22Rv1 (cell line): ENCODE measurements at regions not wholly inside any gene's neighbourhood (a gene's known extent, or its start where the extent isn't known, plus 50 kb on each side); places are given as distances from the start of the nearest gene placed in this dataset.
"Not testable (repeated sequence)": the region's sequence is repeated elsewhere in the genome, so short reads cannot be mapped to it uniquely, and the experiment has no call there.

ENCODE experiments used
- H3K27ac ChIP-seq: fragments of 450-650 bp; 2 replicates; pipeline ENCODE4 v1.5.1; 2017
- ZFX ChIP-seq: fragments of 450-650 bp; IDR thresholded peaks from 2 replicates; pipeline ENCODE4 v1.6.1; 2017; ENCODE audit warnings: antibody characterized with exemption, borderline replicate concordance
- TF ChIP-seq, protein P1 (sequence below): fragments of 450-650 bp; IDR thresholded peaks from 2 replicates; pipeline ENCODE4 v1.5.1; 2017; ENCODE audit warnings: mild to moderate bottlenecking

DNA sequence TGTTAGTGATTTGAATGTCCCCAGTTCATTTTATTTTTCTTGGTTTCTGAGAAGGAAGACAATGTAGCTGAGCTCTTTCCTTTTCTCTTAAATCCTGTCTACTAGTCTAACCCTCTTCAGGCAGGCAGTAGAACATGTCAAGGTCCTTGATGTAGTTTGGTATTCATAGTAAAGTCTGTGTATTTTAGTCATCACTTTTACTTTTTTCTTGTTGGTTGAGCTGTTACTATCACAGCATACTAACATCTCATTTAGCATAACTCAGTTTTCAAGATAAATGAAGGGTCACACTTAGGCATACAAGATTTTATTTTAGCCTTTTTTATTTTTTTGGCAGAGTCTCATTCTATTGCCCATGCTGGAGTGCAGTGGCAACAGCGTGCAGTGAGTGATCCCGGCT, 70.5 kb downstream of the KPNA2 start:
- H3K27ac ChIP-seq = no peak overlapping the region
- TF ChIP-seq ZFX = no peak
- TF ChIP-seq, protein P1, sequence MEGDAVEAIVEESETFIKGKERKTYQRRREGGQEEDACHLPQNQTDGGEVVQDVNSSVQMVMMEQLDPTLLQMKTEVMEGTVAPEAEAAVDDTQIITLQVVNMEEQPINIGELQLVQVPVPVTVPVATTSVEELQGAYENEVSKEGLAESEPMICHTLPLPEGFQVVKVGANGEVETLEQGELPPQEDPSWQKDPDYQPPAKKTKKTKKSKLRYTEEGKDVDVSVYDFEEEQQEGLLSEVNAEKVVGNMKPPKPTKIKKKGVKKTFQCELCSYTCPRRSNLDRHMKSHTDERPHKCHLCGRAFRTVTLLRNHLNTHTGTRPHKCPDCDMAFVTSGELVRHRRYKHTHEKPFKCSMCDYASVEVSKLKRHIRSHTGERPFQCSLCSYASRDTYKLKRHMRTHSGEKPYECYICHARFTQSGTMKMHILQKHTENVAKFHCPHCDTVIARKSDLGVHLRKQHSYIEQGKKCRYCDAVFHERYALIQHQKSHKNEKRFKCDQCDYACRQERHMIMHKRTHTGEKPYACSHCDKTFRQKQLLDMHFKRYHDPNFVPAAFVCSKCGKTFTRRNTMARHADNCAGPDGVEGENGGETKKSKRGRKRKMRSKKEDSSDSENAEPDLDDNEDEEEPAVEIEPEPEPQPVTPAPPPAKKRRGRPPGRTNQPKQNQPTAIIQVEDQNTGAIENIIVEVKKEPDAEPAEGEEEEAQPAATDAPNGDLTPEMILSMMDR = no peak

DNA sequence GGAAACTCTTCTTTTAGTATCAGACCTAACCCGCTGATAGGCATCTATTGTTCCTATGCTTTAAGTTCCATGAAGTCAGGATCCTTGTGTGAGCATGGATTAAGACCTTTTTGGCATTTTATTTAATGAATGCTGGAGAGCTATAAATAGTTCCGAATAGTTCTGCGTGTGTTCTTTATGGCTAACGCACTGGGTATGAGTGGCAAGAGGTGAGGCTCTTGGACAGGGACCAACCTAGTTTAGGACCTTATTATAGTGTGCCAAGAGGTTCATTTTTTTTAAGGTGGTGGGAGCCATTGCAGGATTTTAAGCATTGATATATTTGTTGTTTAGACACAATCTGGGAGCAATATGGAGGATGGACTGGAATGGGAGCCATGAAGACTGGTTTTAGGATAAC, 71.8 kb downstream of the KPNA2 start:
- TF ChIP-seq, protein P1 = no peak
- no peak for TF ChIP-seq ZFX
- no peak overlapping the region for H3K27ac ChIP-seq

DNA sequence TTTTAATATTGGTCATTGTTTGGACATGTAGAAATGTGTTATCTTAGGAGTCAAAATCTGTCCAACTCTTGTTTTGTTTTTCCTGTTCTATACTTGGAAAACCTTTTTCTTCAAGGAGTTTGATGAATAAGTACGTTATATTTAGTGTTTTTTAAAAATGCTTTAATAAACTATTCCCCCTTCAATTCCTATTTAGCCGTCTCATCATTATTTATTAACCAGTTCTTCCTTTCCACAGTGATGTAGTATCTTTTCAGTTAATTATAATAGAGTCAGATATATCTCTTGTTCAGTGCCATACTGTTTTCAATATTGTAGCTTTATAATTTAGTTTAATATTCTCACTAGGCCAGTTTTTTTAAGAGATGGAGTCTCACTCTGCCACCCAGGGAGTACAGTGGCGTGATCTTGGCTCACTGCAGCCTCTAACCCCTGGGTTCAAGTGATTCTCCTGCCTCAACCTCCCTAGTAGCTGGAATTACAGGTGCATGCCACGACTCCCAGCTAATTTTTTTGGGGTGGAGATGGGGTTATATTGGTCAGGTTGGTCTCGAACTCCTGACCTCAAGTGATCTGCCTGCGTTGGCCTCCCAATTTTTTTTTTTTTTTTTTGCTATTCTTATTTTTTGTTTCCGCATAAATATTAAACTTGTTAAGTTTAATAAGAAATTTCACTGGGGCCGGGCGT, 72.9 kb downstream of the KPNA2 start:
- no peak overlapping the region for H3K27ac ChIP-seq
- TF ChIP-seq ZFX = no peak

DNA sequence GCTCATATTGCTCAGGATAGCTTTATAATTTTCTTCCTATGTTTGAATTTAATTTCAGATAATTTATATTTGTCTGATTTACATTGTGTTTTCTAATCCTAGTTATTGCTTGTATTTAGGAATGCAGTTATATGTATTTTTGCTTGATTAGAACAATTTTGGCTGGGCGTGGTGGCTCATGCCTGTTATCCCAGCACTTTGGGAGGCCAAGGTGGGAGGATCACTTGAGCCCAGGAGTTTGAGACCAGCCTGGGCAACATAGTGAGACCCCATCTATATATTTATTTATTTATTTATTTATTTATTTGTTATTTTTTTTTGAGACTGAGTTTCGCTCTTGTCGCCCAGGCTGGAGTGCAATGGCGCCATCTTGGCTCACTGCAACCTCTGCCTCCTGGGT, 73.9 kb downstream of the KPNA2 start:
- not testable (repeated sequence) for H3K27ac ChIP-seq

DNA sequence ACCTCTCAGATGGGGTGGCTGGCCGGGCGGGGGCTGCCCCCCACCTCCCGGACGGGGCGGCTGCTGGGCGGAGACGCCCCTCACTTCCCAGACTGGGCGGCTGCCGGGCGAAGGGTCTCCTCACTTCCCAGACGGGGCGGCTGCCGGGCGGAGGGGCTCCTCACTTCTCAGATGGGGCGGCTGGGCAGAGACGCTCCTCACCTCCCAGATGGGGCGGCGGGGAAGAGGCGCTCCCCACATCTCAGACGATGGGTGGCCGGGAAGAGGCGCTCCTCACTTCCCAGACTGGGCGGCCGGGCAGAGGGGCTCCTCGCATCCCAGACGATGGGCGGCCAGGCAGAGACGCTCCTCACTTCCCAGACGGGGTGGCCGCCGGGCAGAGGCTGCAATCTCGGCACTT, 80.7 kb downstream of the KPNA2 start:
- H3K27ac ChIP-seq = not testable (repeated sequence)

DNA sequence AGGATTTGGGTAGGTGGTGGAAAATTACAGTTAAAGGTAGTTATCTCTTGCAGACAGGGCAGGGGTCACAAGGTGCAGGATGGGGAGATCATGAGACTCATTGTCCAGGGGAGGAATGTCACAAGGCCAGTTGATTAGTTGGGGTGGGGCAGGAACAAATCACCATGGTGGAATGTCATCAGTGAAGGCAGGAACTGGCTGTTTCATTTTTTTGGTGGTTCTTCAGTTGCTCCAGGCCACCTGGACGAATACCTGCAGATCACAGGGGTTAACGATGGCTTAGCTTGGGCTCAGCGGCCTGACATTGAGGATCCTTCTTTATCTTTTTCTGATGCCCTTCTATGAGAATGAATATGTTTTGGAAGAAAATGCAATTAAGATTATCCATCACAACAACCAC, 87.1 kb downstream of the KPNA2 start:
- no peak for TF ChIP-seq ZFX
- TF ChIP-seq, protein P1 = no peak
- H3K27ac ChIP-seq = no peak overlapping the region

DNA sequence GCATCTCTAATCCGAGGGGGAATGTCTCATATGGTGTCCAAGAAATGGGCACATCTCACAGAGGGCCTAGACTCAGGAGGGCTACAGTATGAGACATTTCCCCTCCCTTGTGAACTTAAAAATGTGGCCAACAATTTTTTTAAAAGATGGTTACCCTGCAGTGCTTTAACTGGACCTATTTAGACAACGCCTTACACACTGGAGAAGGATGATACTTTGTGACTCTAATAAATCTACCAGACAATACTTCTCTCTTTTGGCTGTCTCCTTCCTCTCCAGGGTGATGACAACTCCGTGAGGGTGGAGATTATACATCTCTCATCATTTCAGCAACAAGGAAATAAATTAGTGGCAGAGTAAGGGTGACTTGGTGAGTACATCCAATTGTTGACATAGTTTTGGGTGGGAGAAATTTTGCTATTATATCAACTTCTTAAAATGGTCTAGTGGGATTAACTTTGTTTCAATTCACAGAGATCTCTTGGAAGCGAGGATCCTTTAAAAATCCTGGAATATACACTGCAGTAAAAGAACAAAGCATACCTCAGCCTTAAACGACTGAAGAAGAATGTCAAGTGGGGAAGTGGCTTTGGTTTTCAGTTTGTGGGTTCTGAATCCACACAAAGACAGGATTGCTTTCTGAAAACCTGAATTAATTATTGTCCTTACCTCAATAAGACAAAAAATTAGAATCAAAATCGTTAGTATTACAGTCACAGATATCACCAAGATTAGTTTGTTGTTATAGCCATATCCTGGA, 89.8 kb downstream of the KPNA2 start:
- no peak for TF ChIP-seq ZFX
- TF ChIP-seq, protein P1 = no peak
- H3K27ac ChIP-seq = no peak overlapping the region

DNA sequence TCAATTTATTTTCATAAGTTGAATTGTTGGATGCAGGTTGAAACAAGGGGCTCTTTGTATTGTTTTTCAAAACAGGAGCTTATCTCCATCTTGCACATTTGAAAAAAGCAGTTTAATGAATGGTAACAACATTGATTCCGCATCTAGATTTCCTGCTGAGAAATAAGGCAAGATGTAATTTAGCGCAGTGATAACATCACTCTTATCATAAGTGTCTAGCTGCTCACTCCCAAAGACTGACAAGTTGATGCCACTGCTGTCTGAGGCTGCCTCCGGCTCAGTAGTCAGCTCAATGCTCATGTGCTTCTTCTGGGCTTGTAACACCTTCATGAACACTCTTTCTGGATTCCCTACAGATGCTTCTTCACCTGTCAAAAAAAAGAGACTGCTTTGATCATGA, 92.4 kb downstream of the KPNA2 start:
- H3K27ac ChIP-seq = no peak overlapping the region
- TF ChIP-seq, protein P1 = no peak
- TF ChIP-seq ZFX = no peak

DNA sequence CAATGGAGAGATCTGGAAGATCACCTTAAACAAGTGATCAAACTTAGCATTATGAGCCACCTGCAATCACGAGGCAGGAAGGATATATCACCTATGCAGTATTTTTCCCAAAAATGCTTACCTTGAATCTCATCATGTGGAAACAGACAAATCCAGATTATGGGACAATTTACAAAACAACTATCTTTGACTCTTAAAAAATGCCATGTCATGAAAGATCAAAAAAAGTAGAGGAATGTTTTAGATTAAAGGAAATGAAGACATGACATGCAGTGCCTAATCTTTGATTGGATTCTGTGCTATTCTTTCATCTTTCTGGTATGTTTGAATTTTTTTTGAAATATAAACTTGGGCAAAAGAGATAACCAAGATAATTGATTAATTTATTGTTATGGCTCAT, 95.9 kb downstream of the KPNA2 start:
- H3K27ac ChIP-seq = no peak overlapping the region
- TF ChIP-seq ZFX = no peak
- TF ChIP-seq, protein P1 = no peak
